GM12878 (cell line): ENCODE measurements at regions not wholly inside any gene's neighbourhood (a gene's known extent, or its start where the extent isn't known, plus 50 kb on each side); places are given as distances from the start of the nearest gene placed in this dataset.

Experiments
- ATAC-seq: fragments of 200-7000 bp; cut with Tn5 transposase; 3 replicates; pipeline ENCODE4 v1.9.1; 2020; ENCODE audit warnings: mild to moderate bottlenecking, moderate library complexity
- BruUV-seq: library from RNA; stranded (reverse); fragments of 400-500 nt; replicated peaks from 2 replicates; lab custom pipeline; 2021; lab: Mats Ljungman, UMichigan
- CTCF ChIA-PET: fragments of 300-600 bp; sonication (Branson Sonifier 250); formaldehyde crosslinking; extraction: SDS; loops from one replicate; lab custom pipeline; 2021; ENCODE audit warnings: inconsistent platforms; lab: Yijun Ruan, JAX
- POLR2A ChIA-PET: fragments of 350-600 bp; formaldehyde crosslinking; extraction: SDS; loops from one replicate; lab custom pipeline; 2021; ENCODE audit warnings: inconsistent platforms; lab: Charles Lee
- RAD21 ChIA-PET: fragments of 300-600 bp; sonication (Branson Sonifier 250); formaldehyde crosslinking; loops from one replicate; lab custom pipeline; 2023; ENCODE audit warnings: antibody characterized with exemption; ENCODE audit not compliant: unreplicated experiment; lab: Charles Lee
- SMC1A ChIA-PET: fragments of 300-600 bp; sonication (Branson Sonifier 250); formaldehyde crosslinking; loops from one replicate; lab custom pipeline; 2023; ENCODE audit not compliant: unreplicated experiment, uncharacterized antibody; lab: Charles Lee
- DNase-seq: peaks from one replicate; pipeline ENCODE4 v3.0.0-alpha.2; 2011; ENCODE audit warnings: low read depth, low spot score
- FAIRE-seq: peaks from 3 replicates; lab custom pipeline; 2011; peaks lifted over from hg19 to GRCh38; lab: Jason Lieb, UNC
- H2AFZ ChIP-seq: 2 replicates; pipeline ENCODE4 v1.6.0; 2011; ENCODE audit warnings: low read depth, low read length, control low read depth; ENCODE audit not compliant: control insufficient read depth
- H3K27ac ChIP-seq: 2 replicates; pipeline ENCODE4 v1.5.1; 2011; ENCODE audit warnings: control low read depth; ENCODE audit not compliant: control insufficient read depth, insufficient read depth
- H3K27me3 ChIP-seq, 2 experiments: replicated peaks in 1 of 2; 2 replicates each; pipeline versions ENCODE4 v1.6.0 to v1.6.1; 2011; ENCODE audit warnings: low read length in 1 of 2; ENCODE audit not compliant: control insufficient read depth in 2 of 2, insufficient read depth in 2 of 2
- H3K36me3 ChIP-seq, 2 experiments: 2 replicates each; pipeline ENCODE4 v1.5.1; 2011; ENCODE audit warnings: low read length in 1 of 2; ENCODE audit not compliant: control insufficient read depth in 2 of 2, insufficient read depth in 2 of 2
- H3K4me1 ChIP-seq: 2 replicates; pipeline ENCODE4 v1.6.1; 2011; ENCODE audit warnings: mild to moderate bottlenecking, low read length, moderate library complexity, mixed read lengths; ENCODE audit not compliant: control insufficient read depth, insufficient read depth
- H3K4me2 ChIP-seq: 2 replicates; pipeline ENCODE4 v1.6.0; 2011; ENCODE audit warnings: control low read depth; ENCODE audit not compliant: control insufficient read depth, insufficient read depth
- H3K4me3 ChIP-seq: fragments of 200-600 bp; sonication (generic); 2 replicates; pipeline ENCODE4 v1.5.1; 2016
- H3K79me2 ChIP-seq: 2 replicates; pipeline ENCODE4 v1.6.0; 2011; ENCODE audit warnings: low read length; ENCODE audit not compliant: control insufficient read depth, insufficient read depth
- H3K9ac ChIP-seq: 2 replicates; pipeline ENCODE4 v1.8.0; 2011; ENCODE audit warnings: low read length, control low read depth, mixed read lengths; ENCODE audit not compliant: control insufficient read depth, insufficient read depth
- H3K9me3 ChIP-seq: replicated peaks from 3 replicates; pipeline ENCODE4 v1.5.1; 2011; ENCODE audit warnings: mild to moderate bottlenecking, low read length; ENCODE audit not compliant: control insufficient read depth, insufficient read depth
- H4K20me1 ChIP-seq: 2 replicates; pipeline ENCODE4 v1.6.0; 2011; ENCODE audit not compliant: control insufficient read depth, insufficient read depth
- BMI1 ChIP-seq: fragments of 450-650 bp; IDR thresholded peaks from 2 replicates; pipeline ENCODE4 v1.6.1; 2016; ENCODE audit warnings: mild to moderate bottlenecking, moderate library complexity, borderline replicate concordance
- EZH2 ChIP-seq: IDR thresholded peaks from 2 replicates; pipeline ENCODE4 v1.6.1; 2012; ENCODE audit warnings: low read depth, mild to moderate bottlenecking, control low read depth, inconsistent platforms, low read length, borderline replicate concordance; ENCODE audit not compliant: control insufficient read depth
- MTA3 ChIP-seq: IDR thresholded peaks from 2 replicates; pipeline ENCODE4 v1.6.1; 2012; ENCODE audit warnings: low read length, inconsistent platforms, borderline replicate concordance
- NR2C2 ChIP-seq: IDR thresholded peaks from 2 replicates; pipeline ENCODE4 v1.6.1; 2011; ENCODE audit warnings: borderline replicate concordance, low read depth; ENCODE audit not compliant: control insufficient read depth, insufficient read length
- POU2F2 ChIP-seq: IDR thresholded peaks from 3 replicates; pipeline ENCODE4 v1.6.1; 2011; ENCODE audit warnings: low read depth, mild to moderate bottlenecking, low read length, borderline replicate concordance
- RAD51 ChIP-seq: fragments of 450-650 bp; IDR thresholded peaks from 2 replicates; pipeline ENCODE4 v1.6.1; 2016; ENCODE audit warnings: moderate library complexity, mild to moderate bottlenecking, inconsistent platforms
- RBBP5 ChIP-seq: fragments of 200-600 bp; sonication (generic); conservative IDR thresholded peaks from 2 replicates; pipeline ENCODE4 v1.6.1; 2016
- SREBF1 ChIP-seq: IDR thresholded peaks from 2 replicates; pipeline ENCODE4 v1.6.1; 2012; ENCODE audit warnings: mild to moderate bottlenecking, low read length
- STAT3 ChIP-seq: IDR thresholded peaks from 2 replicates; pipeline ENCODE4 v1.6.1; 2011; ENCODE audit warnings: low read depth, low read length, improper control_type of control experiment
- SUZ12 ChIP-seq: fragments of 200-600 bp; sonication (generic); IDR thresholded peaks from one replicate; pipeline ENCODE4 v1.6.1; 2018; ENCODE audit warnings: antibody characterized with exemption, mild to moderate bottlenecking; ENCODE audit not compliant: unreplicated experiment
- WGBS: methylation state at CpG from one replicate; pipeline ENCODE4 v1.1.6; 2016; ENCODE audit warnings: low lambda C conversion rate; ENCODE audit not compliant: insufficient replicate concordance, insufficient coverage; ENCODE audit errors: missing lambda C conversion rate; 5-methylcytosine and 5-hydroxymethylcytosine counted together
- in situ Hi-C: fragments of 300-500 bp; cut with MboI; formaldehyde crosslinking; loops from 9 replicates; pipeline ENCODE4 v1.14.3; 2018; ENCODE audit warnings: mixed read lengths
- intact Hi-C: fragments of 100-400 bp; cut with micrococcal nuclease; formaldehyde crosslinking; loops from one replicate; pipeline ENCODE4 v1.14.2; 2022; ENCODE audit not compliant: unreplicated experiment
- TF ChIP-seq, protein P1 (sequence below): fragments of 450-650 bp; IDR thresholded peaks from 2 replicates; pipeline ENCODE4 v1.6.1; 2017; ENCODE audit warnings: mild to moderate bottlenecking, moderate library complexity
- TF ChIP-seq, protein P2 (sequence below): fragments of 150-350 bp; IDR thresholded peaks from 2 replicates; pipeline ENCODE4 v1.6.1; 2016; ENCODE audit warnings: low read depth, low read length
- TF ChIP-seq, protein P3 (sequence below): IDR thresholded peaks from 2 replicates; pipeline ENCODE4 v1.6.1; 2012; ENCODE audit warnings: low read depth, low read length, improper control_type of control experiment
- TF ChIP-seq, protein P4 (sequence below): fragments of 450-650 bp; IDR thresholded peaks from 2 replicates; pipeline ENCODE4 v1.6.1; 2017; ENCODE audit warnings: mild to moderate bottlenecking, low read depth, inconsistent platforms; ENCODE audit not compliant: poor library complexity, severe bottlenecking

DNA sequence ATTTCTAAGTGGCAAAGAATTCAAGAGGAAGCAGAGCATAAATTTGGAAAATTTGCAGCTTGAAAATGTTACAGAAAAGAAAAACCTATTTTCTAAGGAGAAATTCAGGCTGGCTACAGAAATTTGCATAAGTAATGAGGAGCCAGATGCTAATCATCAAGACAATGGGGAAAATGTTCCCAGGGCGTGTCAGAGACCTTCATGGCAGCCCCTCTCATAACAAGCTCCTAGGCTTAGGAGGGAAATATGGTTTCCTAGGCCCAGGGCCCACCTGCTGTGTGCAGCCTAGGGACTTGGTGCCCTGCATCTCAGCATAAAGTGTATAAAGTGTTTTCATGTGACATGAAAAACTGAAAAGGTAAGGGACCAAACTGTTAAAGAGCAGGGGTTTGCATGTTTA lies 1796.3 kb upstream of the FLRT2 start (continued):
- TF ChIP-seq NR2C2 (no peak), SREBF1 (no peak), RAD51 (no peak)
- TF ChIP-seq, protein P1, sequence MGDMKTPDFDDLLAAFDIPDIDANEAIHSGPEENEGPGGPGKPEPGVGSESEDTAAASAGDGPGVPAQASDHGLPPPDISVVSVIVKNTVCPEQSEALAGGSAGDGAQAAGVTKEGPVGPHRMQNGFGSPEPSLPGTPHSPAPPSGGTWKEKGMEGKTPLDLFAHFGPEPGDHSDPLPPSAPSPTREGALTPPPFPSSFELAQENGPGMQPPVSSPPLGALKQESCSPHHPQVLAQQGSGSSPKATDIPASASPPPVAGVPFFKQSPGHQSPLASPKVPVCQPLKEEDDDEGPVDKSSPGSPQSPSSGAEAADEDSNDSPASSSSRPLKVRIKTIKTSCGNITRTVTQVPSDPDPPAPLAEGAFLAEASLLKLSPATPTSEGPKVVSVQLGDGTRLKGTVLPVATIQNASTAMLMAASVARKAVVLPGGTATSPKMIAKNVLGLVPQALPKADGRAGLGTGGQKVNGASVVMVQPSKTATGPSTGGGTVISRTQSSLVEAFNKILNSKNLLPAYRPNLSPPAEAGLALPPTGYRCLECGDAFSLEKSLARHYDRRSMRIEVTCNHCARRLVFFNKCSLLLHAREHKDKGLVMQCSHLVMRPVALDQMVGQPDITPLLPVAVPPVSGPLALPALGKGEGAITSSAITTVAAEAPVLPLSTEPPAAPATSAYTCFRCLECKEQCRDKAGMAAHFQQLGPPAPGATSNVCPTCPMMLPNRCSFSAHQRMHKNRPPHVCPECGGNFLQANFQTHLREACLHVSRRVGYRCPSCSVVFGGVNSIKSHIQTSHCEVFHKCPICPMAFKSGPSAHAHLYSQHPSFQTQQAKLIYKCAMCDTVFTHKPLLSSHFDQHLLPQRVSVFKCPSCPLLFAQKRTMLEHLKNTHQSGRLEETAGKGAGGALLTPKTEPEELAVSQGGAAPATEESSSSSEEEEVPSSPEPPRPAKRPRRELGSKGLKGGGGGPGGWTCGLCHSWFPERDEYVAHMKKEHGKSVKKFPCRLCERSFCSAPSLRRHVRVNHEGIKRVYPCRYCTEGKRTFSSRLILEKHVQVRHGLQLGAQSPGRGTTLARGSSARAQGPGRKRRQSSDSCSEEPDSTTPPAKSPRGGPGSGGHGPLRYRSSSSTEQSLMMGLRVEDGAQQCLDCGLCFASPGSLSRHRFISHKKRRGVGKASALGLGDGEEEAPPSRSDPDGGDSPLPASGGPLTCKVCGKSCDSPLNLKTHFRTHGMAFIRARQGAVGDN, result no peak
- TF ChIP-seq, protein P2, sequence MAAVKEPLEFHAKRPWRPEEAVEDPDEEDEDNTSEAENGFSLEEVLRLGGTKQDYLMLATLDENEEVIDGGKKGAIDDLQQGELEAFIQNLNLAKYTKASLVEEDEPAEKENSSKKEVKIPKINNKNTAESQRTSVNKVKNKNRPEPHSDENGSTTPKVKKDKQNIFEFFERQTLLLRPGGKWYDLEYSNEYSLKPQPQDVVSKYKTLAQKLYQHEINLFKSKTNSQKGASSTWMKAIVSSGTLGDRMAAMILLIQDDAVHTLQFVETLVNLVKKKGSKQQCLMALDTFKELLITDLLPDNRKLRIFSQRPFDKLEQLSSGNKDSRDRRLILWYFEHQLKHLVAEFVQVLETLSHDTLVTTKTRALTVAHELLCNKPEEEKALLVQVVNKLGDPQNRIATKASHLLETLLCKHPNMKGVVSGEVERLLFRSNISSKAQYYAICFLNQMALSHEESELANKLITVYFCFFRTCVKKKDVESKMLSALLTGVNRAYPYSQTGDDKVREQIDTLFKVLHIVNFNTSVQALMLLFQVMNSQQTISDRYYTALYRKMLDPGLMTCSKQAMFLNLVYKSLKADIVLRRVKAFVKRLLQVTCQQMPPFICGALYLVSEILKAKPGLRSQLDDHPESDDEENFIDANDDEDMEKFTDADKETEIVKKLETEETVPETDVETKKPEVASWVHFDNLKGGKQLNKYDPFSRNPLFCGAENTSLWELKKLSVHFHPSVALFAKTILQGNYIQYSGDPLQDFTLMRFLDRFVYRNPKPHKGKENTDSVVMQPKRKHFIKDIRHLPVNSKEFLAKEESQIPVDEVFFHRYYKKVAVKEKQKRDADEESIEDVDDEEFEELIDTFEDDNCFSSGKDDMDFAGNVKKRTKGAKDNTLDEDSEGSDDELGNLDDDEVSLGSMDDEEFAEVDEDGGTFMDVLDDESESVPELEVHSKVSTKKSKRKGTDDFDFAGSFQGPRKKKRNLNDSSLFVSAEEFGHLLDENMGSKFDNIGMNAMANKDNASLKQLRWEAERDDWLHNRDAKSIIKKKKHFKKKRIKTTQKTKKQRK, result no peak

DNA sequence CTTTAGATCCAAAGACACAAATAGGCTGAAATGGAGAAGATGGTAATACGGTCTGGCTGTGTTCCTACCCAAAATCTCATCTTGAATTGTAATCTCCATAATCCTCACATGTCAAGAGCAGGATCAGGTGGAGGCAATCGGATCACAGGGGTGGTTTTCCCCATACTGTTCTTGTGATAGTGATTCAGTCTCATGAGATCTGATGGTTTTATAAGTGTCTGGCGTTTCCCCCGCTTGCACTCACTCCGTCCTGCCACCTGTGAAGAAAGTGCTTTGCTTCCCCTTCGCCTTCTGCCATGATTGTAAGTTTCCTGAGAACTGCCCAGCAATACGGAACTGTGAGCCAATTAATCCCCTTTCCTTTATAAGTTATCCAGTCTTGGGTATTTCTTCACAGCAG lies 1795.5 kb upstream of the FLRT2 start:
- Histone ChIP-seq H3K27me3 (no peaks in the 10 kb centered on the region), H2AFZ (no peak overlapping the region), H3K9ac (no peak overlapping the region), H3K27ac (no peak overlapping the region), H4K20me1 (no peaks in the 10 kb centered on the region), H3K9me3 (no peaks in the 10 kb centered on the region), H3K36me3 (no peaks in the 10 kb centered on the region), H3K4me3 (no peak overlapping the region), H3K79me2 (no peaks in the 10 kb centered on the region), H3K4me2 (no peak overlapping the region), H3K4me1 (no peaks in the 10 kb centered on the region)
- FAIRE-seq (no peak), ATAC-seq (no peak), DNase-seq (no peak)
- RAD21 ChIA-PET, result no interaction called here
- POLR2A ChIA-PET, result no interaction called here
- WGBS, result 3% methylated on average over 7 of the region's 7 CpGs
- BruUV-seq, result no TSS peak
- intact Hi-C loops (no loop called here), in situ Hi-C loops (no loop called here)
- SMC1A ChIA-PET, result no interaction called here
- CTCF ChIA-PET, result no interaction called here
- TF ChIP-seq POU2F2, result no peak
- TF ChIP-seq EZH2, result no peak
- TF ChIP-seq SUZ12, result no peak
- TF ChIP-seq RBBP5, result no peak
- TF ChIP-seq MTA3, result no peak
- TF ChIP-seq, protein P3, sequence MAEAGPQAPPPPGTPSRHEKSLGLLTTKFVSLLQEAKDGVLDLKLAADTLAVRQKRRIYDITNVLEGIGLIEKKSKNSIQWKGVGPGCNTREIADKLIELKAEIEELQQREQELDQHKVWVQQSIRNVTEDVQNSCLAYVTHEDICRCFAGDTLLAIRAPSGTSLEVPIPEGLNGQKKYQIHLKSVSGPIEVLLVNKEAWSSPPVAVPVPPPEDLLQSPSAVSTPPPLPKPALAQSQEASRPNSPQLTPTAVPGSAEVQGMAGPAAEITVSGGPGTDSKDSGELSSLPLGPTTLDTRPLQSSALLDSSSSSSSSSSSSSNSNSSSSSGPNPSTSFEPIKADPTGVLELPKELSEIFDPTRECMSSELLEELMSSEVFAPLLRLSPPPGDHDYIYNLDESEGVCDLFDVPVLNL, result no peak
- TF ChIP-seq, protein P4, sequence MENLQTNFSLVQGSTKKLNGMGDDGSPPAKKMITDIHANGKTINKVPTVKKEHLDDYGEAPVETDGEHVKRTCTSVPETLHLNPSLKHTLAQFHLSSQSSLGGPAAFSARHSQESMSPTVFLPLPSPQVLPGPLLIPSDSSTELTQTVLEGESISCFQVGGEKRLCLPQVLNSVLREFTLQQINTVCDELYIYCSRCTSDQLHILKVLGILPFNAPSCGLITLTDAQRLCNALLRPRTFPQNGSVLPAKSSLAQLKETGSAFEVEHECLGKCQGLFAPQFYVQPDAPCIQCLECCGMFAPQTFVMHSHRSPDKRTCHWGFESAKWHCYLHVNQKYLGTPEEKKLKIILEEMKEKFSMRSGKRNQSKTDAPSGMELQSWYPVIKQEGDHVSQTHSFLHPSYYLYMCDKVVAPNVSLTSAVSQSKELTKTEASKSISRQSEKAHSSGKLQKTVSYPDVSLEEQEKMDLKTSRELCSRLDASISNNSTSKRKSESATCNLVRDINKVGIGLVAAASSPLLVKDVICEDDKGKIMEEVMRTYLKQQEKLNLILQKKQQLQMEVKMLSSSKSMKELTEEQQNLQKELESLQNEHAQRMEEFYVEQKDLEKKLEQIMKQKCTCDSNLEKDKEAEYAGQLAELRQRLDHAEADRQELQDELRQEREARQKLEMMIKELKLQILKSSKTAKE, result no peak
- TF ChIP-seq STAT3, result no peak
- TF ChIP-seq BMI1, result no peak
